ENCODE measurements at regions not wholly inside any gene's neighbourhood (a gene's known extent, or its start where the extent isn't known, plus 50 kb on each side); places are given as distances from the start of the nearest gene placed in this dataset.

GRCh38 chr2:57987835-57988573, 58.6 kb upstream of the VRK2 start:
- Histone ChIP-seq H3K4me3 (no peak overlapping the region), H3K36me3 (no peaks in the 10 kb centered on the region), H3K4me1 (no peaks in the 10 kb centered on the region), H3K27me3 (no peaks in the 10 kb centered on the region), H3K27ac (no peak overlapping the region), H3K9me3 (no peaks in the 10 kb centered on the region)
- DNase-seq (no peak), ATAC-seq (no peak)
- intact Hi-C loops (cut with DNase I), result no loop called here
- TF ChIP-seq CTCF (IDR thresholded peaks at IDR 0.05), result no peak

GRCh38 chr2:57990118-57990725, 56.4 kb upstream of the VRK2 start:
- no peaks in the 10 kb centered on the region for H3K9me3 ChIP-seq
- no peak overlapping the region for H3K27ac ChIP-seq
- intact Hi-C loops (cut with DNase I), result no loop called here
- DNase-seq (no peak), ATAC-seq (no peak)
- no peaks in the 10 kb centered on the region for H3K36me3 ChIP-seq
- TF ChIP-seq CTCF (IDR thresholded peaks at IDR 0.05), result no peak
- H3K27me3 ChIP-seq, result no peaks in the 10 kb centered on the region
- H3K4me1 ChIP-seq, result no peaks in the 10 kb centered on the region
- H3K4me3 ChIP-seq, result no peak overlapping the region
